GM18511 (cell line): ENCODE measurements at regions not wholly inside any gene's neighbourhood (a gene's known extent, or its start where the extent isn't known, plus 50 kb on each side); places are given as distances from the start of the nearest gene placed in this dataset.
"Not testable (repeated sequence)": the region's sequence is repeated elsewhere in the genome, so short reads cannot be mapped to it uniquely, and the experiment has no call there.

Source experiments
- ATAC-seq: cut with Tn5 transposase; IDR thresholded peaks from one replicate; pipeline ENCODE4 v1.9.1; 2021; ENCODE audit warnings: mild to moderate bottlenecking, moderate library complexity; ENCODE audit not compliant: unreplicated experiment

DNA sequence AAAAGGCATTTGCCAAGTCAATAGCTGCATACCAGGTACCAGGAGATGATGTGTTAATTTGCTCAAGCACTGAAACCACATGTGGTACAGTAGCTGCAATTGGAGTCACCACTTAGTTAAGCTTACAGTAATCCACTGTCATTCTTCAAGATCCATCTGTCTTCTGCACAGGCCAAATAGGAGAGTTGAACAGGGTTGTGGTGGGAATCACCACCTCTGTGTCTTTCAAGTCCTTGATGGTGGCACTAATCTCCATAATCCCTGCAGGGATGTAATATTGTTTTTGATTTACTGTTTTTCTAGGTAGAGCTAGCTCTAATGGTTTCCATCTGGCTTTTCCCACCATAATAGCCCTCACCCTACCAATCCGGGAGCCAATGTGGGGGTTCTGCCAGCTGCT lies 91.9 kb downstream of the FCRL5 start:
- no peak for ATAC-seq

DNA sequence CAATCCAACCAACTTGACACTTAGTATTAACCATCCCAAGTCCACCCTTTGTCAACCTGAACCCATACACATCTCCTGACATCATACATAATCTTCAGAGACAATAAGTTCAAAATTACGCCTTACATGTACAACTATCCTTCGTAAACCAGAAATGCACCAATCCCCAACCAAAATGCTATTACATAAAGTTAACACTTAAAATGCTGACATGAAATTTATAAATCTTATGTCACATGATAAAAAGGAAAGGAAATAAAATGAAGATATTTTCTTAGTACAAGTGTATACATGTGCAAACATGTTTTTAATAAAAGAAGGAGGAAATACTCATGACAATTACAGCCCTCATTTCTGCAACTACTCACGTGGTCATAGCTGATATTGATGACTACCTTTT lies 95.0 kb downstream of the FCRL5 start:
- ATAC-seq: no peak

GRCh38 chr1:157455318-157455717 lies 97.0 kb downstream of the FCRL5 start:
- no peak for ATAC-seq

GRCh38 chr1:157450106-157450505 lies 102.2 kb downstream of the FCRL5 start:
- ATAC-seq: no peak

GRCh38 chr1:157448636-157449035 lies 103.7 kb downstream of the FCRL5 start:
- ATAC-seq: no peak

DNA sequence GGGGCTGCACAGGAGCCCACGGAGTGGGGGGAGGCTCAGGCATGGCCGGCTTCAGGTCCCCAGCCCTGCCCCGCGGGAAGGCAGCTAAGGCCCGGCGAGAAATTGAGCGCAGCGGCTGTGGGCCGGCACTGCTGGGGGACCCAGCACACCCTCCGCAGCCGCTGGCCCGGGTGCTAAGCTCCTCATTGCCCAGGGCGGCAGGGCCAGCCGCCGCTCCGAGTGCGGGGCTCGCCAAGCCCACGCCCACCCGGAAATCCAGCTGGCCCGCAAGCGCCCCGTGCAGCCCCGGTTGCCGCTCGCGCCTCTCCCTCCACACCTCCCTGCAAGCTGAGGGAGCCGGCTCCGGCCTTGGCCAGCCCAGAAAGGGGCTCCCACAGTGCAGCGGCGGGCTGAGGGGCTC lies 106.0 kb downstream of the FCRL5 start:
- not testable (repeated sequence) for ATAC-seq

DNA sequence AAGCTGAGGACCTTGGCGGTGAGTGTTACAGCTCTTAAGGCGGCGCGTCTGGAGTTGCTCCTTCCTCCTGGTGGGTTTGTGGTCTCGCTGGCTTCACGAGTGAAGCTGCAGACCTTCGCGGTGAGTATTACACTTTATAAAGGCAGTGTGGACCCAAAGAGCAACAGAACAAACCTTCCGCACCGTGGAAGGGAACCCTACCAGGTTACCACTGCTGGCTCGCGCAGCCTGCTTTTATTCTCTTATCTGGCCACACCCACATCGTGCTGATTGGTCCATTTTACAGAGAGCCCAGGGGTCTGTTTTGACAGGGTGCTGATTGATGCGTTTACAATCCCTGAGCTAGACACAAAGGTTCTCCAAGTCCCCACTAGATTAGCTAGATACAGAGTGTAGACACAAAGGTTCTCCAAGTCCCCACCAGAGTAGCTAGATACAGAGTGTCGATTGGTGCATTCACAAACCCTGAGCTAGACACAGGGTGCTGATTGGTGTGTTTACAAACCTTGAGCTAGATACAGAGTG lies 106.6 kb downstream of the FCRL5 start:
- not testable (repeated sequence) for ATAC-seq

GRCh38 chr1:157442065-157442464 lies 110.2 kb downstream of the FCRL5 start:
- no peak for ATAC-seq

GRCh38 chr1:157439302-157439954 lies 112.9 kb downstream of the FCRL5 start:
- no peak for ATAC-seq

DNA sequence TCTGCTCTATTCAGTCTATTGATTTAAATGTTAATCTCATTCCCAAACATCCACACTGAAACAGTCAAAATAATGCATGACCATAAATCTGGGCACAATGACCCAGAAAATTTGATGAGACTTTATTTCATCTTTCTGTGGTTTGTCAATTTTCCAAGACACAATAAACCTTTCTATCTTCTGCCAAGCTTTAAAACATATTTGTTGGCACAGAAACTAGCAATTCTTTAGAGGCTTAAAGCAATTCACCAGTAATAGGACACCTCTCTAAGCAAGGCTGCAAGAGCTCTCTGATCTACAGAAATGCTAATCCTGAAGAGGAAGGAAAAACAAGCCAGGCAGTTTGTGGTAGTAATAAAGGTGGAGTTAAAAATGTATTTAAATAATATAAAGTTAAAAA lies 113.7 kb downstream of the FCRL5 start:
- no peak for ATAC-seq

DNA sequence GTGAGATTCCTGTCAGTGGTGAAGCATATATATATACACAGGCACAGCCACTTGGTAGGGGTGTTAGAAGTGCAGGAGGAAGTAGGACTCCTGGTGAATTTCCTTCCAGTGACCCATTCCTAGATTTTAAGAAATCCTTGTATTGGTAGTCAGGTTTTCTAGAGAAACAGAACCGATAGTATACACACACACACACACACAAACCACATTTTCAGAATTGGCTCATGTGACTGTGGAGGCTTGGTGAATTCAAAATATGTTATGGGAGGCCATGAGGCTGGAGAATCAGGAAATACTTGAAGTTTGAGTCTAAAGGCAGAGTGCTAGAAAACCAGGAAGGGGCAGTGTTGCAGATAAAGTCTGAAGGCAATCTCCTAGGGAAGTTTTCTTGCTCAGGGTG lies 114.2 kb downstream of the FCRL5 start:
- ATAC-seq: no peak

GRCh38 chr1:157437296-157437695 lies 115.0 kb downstream of the FCRL5 start:
- ATAC-seq: no peak

DNA sequence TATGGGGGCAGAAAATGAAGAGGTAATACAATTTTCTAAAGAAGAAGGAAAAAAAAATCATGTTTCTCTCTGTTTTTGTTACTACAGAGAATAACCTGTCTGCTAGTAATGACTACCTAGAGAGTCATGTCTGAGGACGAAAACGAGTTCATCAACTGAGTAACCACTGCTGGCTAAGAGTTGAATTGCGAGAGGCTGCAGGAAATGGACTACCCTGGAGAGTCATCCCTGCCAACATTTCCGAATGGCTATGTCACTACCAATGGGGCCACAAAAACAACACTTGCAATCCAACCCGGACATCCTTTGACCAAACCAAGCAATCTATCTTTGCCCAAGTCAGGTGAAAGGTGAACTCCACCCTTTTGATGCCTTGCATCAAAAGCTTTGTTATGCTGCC lies 120.6 kb downstream of the FCRL5 start:
- no peak for ATAC-seq

GRCh38 chr1:157429601-157430240 lies 122.6 kb downstream of the FCRL5 start:
- no peak for ATAC-seq

DNA sequence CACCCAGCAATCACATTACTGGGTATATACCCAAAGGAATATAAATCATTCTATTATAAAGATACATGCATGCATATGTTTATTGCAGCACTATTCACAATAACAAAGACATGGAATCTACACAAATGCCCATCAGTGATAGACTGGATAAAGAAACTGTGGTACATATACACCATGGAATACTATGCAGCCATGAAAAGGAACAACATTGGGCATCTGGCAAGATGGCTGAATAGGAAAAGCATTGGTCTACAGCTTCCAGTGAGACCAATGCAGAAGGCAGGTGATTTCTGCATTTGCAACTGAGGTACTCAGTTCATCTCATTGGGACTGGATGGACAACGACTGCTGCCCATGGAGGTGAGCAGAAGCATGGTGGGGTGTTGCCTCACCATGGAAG lies 128.6 kb downstream of the FCRL5 start:
- ATAC-seq: not testable (repeated sequence)

DNA sequence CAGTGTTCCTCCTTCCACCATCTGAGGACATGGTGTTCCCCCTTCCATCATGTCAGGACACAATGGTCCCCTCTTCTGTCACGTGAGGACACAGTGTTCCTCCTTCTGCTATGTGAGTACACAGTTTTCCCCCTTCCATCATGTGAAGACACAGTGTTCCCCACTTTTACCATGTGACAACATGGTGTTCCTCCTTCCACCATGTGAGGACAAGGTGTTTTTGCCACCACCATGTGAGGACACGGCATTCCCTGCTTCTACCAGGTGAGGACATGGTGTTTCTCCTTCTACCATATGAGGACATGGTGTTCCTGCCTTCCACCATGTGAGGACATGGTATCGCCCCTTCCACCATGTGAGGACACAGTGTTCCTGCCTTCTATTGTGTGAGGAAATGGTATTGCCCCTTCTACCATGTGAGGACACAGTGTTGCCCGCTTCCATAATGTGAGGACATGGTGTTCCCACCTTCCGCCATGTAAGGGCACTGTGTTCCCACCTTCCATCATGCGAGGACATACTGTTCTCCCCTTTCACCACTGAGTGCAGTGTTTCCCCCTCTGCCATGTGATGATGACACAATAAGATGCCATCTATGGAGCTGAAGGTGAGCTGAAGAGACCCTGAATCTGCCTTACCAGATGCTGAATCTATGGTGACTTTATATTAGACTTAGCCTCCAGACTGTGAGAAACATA lies 132.3 kb downstream of the FCRL5 start:
- no peak for ATAC-seq

DNA sequence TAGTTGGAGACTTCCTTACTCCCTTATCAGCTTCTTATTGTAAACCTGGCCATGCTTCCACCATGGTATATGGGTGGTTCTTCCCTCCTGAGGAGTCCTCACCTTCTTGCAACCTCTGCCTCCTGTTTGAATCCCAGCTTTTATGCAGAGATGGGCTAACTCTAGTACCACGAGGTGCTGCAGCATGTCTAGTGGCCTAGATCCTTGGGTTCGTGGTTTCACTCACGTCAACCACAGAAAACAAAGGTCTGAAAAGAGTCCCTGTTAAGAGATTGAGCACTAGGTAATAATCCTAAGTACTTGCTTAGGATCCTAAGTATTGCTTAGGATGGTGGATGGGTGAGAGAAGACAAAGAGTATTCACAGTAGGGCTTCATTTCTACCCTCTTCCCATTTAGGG lies 133.7 kb downstream of the FCRL5 start:
- no peak for ATAC-seq

DNA sequence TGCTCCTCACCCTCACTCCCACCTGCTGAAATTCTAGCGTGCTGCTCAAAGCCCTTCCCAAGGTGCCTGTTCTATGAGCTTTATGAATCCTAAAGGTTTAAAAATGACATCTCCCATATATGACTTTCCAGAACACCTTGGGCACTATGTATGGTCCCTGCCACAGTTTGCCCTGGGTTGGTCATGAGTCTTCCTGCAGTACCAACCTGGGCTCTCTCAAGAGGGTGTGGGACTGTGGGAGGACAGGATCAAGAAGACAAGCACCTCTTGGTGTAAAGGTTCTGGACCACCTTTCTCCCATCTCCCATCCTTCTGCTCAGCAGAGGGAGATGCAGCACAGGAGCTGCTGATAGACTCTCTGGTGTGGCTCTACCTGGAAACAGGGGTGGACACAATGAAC lies 134.1 kb downstream of the FCRL5 start:
- no peak for ATAC-seq

GRCh38 chr1:157415661-157416060 lies 136.7 kb downstream of the FCRL5 start:
- ATAC-seq: no peak

DNA sequence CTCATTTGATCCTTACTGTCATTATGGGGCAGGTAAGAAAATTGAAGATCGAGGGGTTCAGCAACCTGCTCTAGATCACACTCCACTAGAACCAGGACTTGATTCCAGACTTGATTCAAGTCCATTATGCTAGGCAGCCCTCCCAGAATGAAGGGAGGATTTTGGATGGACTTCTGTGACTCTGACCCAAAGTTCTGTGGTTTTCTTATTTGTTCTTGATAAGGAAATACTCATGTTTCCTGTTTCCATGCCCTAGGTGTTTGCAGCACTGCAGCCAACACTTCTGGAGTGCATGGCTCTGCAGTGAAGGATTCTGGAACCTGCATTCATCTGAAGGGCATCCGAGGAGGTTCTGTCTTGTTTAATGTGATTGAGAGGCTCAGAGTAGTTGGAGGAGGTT lies 140.0 kb downstream of the FCRL5 start:
- no peak for ATAC-seq

DNA sequence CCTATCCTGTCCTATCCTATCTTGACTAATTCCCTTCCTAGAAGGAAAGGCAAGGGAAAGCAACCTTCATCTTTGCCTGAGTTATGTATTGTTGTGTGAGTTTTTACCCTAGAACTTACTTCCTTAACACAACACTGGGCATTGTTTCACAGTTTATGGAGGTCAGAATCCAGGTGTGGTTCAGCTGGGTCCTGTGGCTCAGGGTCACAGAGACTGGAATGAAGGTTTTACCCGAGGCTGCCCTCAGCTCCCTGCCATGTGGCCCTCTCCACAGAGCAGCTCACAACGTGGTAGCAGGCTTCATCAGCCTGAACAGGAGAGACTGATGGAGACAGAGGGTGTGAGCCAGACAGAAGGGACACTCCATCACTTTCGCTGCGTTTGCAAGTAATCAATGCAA lies 140.5 kb downstream of the FCRL5 start:
- no peak for ATAC-seq

GRCh38 chr1:157411064-157411463 lies 141.3 kb downstream of the FCRL5 start:
- no peak for ATAC-seq
